DND-41 (cell line): ENCODE measurements at regions not wholly inside any gene's neighbourhood (a gene's known extent, or its start where the extent isn't known, plus 50 kb on each side); places are given as distances from the start of the nearest gene placed in this dataset.
A peak's percentile ranks its signal among the peaks of the same experiment; 100 is the strongest.

Experiments
- ATAC-seq: fragments of 200-7000 bp; cut with Tn5 transposase; 3 replicates; pipeline ENCODE4 v1.9.1; 2021; ENCODE audit warnings: low read depth; ENCODE audit not compliant: insufficient read depth
- DNase-seq: peaks from one replicate; pipeline ENCODE4 v3.0.0-alpha.2; 2020
- H2AFZ ChIP-seq: 2 replicates; pipeline ENCODE4 v1.6.0; 2012; ENCODE audit warnings: low read depth, low read length
- H3K27ac ChIP-seq: 2 replicates; pipeline ENCODE4 v1.5.1; 2012; ENCODE audit warnings: low read length, inconsistent platforms
- H3K27me3 ChIP-seq: fragments of 200-600 bp; sonication (generic); 2 replicates; pipeline ENCODE4 v1.6.0; 2012; ENCODE audit warnings: low read length, mild to moderate bottlenecking, inconsistent platforms; ENCODE audit not compliant: insufficient read depth, poor library complexity
- H3K36me3 ChIP-seq: 2 replicates; pipeline ENCODE4 v1.5.1; 2012; ENCODE audit warnings: low read length, inconsistent platforms; ENCODE audit not compliant: insufficient read depth
- H3K4me1 ChIP-seq: 2 replicates; pipeline ENCODE4 v1.5.1; 2012; ENCODE audit warnings: mild to moderate bottlenecking, low read length; ENCODE audit not compliant: insufficient read depth
- H3K4me2 ChIP-seq: 2 replicates; pipeline ENCODE4 v1.6.0; 2012; ENCODE audit warnings: mild to moderate bottlenecking, moderate library complexity, low read length, inconsistent platforms; ENCODE audit not compliant: insufficient read depth
- H3K4me3 ChIP-seq, 2 experiments: fragments of 200-600 bp in 1 of 2; shearing (Covaris generic) in 1 of 2; 2 replicates each; pipeline ENCODE4 v1.5.1; 2012 to 2016; ENCODE audit warnings: inconsistent platforms in 2 of 2, low read length in 2 of 2, mild to moderate bottlenecking in 2 of 2, low read depth in 1 of 2, moderate library complexity in 1 of 2
- H3K79me2 ChIP-seq: 2 replicates; pipeline ENCODE4 v1.6.0; 2012; ENCODE audit warnings: low read length, inconsistent platforms; ENCODE audit not compliant: insufficient read depth
- H3K9ac ChIP-seq: 2 replicates; pipeline ENCODE4 v1.6.0; 2012; ENCODE audit warnings: low read depth, mild to moderate bottlenecking, inconsistent platforms, low read length, moderate library complexity
- H3K9me3 ChIP-seq: 2 replicates; pipeline ENCODE4 v1.5.1; 2012; ENCODE audit warnings: low read length, moderate library complexity, mild to moderate bottlenecking, inconsistent platforms; ENCODE audit not compliant: insufficient read depth, severe bottlenecking
- H4K20me1 ChIP-seq: 2 replicates; pipeline ENCODE4 v1.6.0; 2012; ENCODE audit warnings: low read length; ENCODE audit not compliant: insufficient read depth
- EZH2 ChIP-seq: IDR thresholded peaks from 3 replicates; pipeline ENCODE4 v1.6.1; 2012; ENCODE audit warnings: borderline replicate concordance, low read depth, mild to moderate bottlenecking, moderate library complexity, low read length, inconsistent platforms; ENCODE audit not compliant: severe bottlenecking
- TF ChIP-seq, protein P1 (sequence below): IDR thresholded peaks from 2 replicates; pipeline ENCODE4 v1.5.1; 2012; ENCODE audit warnings: borderline replicate concordance, low read length, moderate library complexity, mild to moderate bottlenecking; ENCODE audit not compliant: poor library complexity, severe bottlenecking; ENCODE audit errors: extremely low read depth

DNA sequence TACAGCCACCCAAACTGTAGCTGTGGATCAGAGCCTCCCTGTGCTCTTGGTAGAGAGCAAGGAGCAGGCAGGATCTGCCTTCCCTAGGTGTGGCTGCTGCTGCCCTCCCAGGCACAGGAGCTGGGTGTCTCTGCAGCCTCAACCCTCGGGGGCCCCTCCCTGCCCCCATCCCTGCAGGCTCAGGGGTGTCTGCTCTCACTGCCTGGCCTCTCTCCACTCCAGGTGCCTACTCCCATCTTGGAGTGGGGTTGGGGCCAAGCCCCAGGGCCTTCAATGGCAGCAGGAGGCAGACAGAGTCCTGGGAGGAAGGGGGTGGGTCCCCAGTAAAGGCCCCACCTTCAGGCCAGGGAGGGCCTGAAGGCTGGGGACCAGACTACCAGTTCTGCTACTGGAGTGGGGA is 189.7 kb upstream of the OSR1 start:
- TF ChIP-seq EZH2: no peak
- TF ChIP-seq, protein P1, sequence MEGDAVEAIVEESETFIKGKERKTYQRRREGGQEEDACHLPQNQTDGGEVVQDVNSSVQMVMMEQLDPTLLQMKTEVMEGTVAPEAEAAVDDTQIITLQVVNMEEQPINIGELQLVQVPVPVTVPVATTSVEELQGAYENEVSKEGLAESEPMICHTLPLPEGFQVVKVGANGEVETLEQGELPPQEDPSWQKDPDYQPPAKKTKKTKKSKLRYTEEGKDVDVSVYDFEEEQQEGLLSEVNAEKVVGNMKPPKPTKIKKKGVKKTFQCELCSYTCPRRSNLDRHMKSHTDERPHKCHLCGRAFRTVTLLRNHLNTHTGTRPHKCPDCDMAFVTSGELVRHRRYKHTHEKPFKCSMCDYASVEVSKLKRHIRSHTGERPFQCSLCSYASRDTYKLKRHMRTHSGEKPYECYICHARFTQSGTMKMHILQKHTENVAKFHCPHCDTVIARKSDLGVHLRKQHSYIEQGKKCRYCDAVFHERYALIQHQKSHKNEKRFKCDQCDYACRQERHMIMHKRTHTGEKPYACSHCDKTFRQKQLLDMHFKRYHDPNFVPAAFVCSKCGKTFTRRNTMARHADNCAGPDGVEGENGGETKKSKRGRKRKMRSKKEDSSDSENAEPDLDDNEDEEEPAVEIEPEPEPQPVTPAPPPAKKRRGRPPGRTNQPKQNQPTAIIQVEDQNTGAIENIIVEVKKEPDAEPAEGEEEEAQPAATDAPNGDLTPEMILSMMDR: no peak
- Histone ChIP-seq H3K9ac (no peak overlapping the region), H2AFZ (no peak overlapping the region), H3K79me2 (no peaks in the 10 kb centered on the region), H3K4me1 (no peaks in the 10 kb centered on the region), H3K4me2 (no peak overlapping the region), H3K4me3 (no peak overlapping the region), H3K27me3 (no peaks in the 10 kb centered on the region), H3K36me3 (no peaks in the 10 kb centered on the region), H4K20me1 (no peaks in the 10 kb centered on the region), H3K9me3 (no peaks in the 10 kb centered on the region), H3K27ac (no peak overlapping the region)
- ATAC-seq: no peak
- DNase-seq: no peak

DNA sequence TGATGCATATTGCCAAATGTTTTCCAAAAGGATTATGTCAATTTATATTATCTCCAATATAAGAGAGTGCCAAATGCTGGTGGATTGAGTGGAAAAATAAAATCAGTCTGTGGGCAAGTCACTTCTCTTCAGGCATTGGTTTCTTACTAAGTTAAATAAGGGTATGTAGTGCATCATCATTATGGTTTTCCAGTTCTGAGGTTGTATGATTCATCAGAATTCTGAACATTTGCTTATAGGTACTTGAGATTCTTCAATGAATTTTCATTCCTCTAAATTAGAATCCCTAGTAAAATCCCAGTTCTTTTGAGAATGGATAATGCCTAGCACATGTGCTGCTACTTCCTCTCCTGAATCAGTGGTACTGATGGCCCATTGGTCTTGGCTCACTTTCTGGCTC is 188.9 kb upstream of the OSR1 start:
- TF ChIP-seq, protein P1: no peak
- no peak for TF ChIP-seq EZH2
- no peak overlapping the region for H3K27ac ChIP-seq
- H2AFZ ChIP-seq: no peak overlapping the region
- H3K9me3 ChIP-seq: no peaks in the 10 kb centered on the region
- H3K36me3 ChIP-seq: no peaks in the 10 kb centered on the region
- no peak overlapping the region for H3K9ac ChIP-seq
- H3K4me3 ChIP-seq: no peak overlapping the region
- no peak for ATAC-seq
- H4K20me1 ChIP-seq: no peaks in the 10 kb centered on the region
- DNase-seq: no peak
- no peaks in the 10 kb centered on the region for H3K4me1 ChIP-seq
- H3K79me2 ChIP-seq: no peaks in the 10 kb centered on the region
- no peaks in the 10 kb centered on the region for H3K27me3 ChIP-seq
- H3K4me2 ChIP-seq: no peak overlapping the region

DNA sequence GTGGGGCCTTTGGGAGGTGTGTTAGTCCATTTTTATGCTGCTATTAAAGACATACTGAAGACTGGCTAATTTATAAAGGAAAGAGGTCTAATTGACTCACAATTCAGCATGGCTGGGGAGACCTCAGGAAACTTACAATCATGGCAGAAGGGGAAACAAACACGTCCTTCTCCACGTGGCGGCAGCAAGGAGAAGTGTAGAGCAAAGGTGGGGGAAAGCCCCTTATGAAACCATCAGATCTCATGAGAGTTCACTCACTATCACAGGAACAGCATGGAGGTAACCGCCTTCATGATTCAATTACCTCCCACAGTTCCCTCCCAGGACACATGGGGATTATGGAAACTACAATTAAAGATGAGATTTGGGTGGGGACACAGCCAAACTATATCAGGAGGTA is 187.1 kb upstream of the OSR1 start:
- ATAC-seq (no peak), DNase-seq (no peak)
- H3K9ac ChIP-seq: no peak overlapping the region
- no peaks in the 10 kb centered on the region for H3K4me1 ChIP-seq
- H4K20me1 ChIP-seq: no peaks in the 10 kb centered on the region
- no peaks in the 10 kb centered on the region for H3K9me3 ChIP-seq
- H3K27me3 ChIP-seq: no peaks in the 10 kb centered on the region
- H3K79me2 ChIP-seq: no peaks in the 10 kb centered on the region
- TF ChIP-seq, protein P1: peak; percentile 7
- TF ChIP-seq EZH2: no peak
- H3K27ac ChIP-seq: no peak overlapping the region
- H3K4me2 ChIP-seq: no peak overlapping the region
- no peak overlapping the region for H3K4me3 ChIP-seq
- no peak overlapping the region for H2AFZ ChIP-seq
- H3K36me3 ChIP-seq: no peaks in the 10 kb centered on the region
